ENCODE measurements at regions not wholly inside any gene's neighbourhood (a gene's known extent, or its start where the extent isn't known, plus 50 kb on each side); places are given as distances from the start of the nearest gene placed in this dataset.
A peak's percentile ranks its signal among the peaks of the same experiment; 100 is the strongest.

DNA sequence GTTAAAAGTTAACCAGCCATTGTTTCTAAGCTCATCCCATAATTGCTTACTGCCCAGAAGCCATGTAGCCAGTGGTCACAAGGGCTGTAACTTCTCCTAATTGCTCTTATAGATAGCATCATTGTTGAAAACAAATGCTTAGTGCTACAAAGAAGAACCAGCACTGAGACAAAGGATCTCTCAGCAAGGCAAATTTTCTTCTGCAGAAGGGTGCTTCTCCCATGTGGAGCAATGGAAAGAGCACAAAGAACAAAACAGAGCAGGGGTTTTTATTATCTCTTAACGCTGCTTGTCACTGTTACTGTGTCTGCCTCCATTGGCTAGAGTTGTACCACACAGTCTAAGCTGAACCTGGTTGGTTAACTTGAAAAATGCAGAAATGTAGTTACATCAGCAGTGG is 1036.8 kb downstream of the UQCRFS1 start:
- Histone ChIP-seq H3K4me1 (no peaks in the 10 kb centered on the region), H3K27ac (no peak overlapping the region), H3K9me3 (peaks cover 4% of the 10 kb centered on the region), H3K4me3 (no peak overlapping the region), H3K36me3 (no peaks in the 10 kb centered on the region), H3K27me3 (no peaks in the 10 kb centered on the region)
- no peak for DNase-seq (ENCODE audit: extremely low spot score in 2 of 2)
- TF ChIP-seq, protein P1, sequence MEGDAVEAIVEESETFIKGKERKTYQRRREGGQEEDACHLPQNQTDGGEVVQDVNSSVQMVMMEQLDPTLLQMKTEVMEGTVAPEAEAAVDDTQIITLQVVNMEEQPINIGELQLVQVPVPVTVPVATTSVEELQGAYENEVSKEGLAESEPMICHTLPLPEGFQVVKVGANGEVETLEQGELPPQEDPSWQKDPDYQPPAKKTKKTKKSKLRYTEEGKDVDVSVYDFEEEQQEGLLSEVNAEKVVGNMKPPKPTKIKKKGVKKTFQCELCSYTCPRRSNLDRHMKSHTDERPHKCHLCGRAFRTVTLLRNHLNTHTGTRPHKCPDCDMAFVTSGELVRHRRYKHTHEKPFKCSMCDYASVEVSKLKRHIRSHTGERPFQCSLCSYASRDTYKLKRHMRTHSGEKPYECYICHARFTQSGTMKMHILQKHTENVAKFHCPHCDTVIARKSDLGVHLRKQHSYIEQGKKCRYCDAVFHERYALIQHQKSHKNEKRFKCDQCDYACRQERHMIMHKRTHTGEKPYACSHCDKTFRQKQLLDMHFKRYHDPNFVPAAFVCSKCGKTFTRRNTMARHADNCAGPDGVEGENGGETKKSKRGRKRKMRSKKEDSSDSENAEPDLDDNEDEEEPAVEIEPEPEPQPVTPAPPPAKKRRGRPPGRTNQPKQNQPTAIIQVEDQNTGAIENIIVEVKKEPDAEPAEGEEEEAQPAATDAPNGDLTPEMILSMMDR (IDR thresholded peaks at IDR 0.05): no peak
- TF ChIP-seq POLR2A (IDR thresholded peaks at IDR 0.05) (no peak), POLR2AphosphoS5 (IDR thresholded peaks at IDR 0.05; ENCODE audit: insufficient read depth in 1 of 2, low read depth in 1 of 2) (no peak)
- intact Hi-C loops (cut with DNase I): no loop called here

GRCh38 chr19:28171983-28172382 is 1041.0 kb downstream of the UQCRFS1 start:
- peaks cover 4% of the 10 kb centered on the region for H3K9me3 ChIP-seq
- no peak overlapping the region for H3K27ac ChIP-seq
- intact Hi-C loops (cut with DNase I): no loop called here
- no peak for DNase-seq (ENCODE audit: extremely low spot score in 2 of 2)
- no peaks in the 10 kb centered on the region for H3K27me3 ChIP-seq
- H3K4me1 ChIP-seq: no peaks in the 10 kb centered on the region
- no peak for TF ChIP-seq POLR2AphosphoS5 (IDR thresholded peaks at IDR 0.05; ENCODE audit: insufficient read depth in 1 of 2, low read depth in 1 of 2)
- TF ChIP-seq POLR2A (IDR thresholded peaks at IDR 0.05): no peak
- TF ChIP-seq, protein P1 (IDR thresholded peaks at IDR 0.05): no peak
- H3K4me3 ChIP-seq: no peak overlapping the region
- no peaks in the 10 kb centered on the region for H3K36me3 ChIP-seq

- no peak for TF ChIP-seq POLR2A (IDR thresholded peaks at IDR 0.05)
- TF ChIP-seq POLR2AphosphoS5 (IDR thresholded peaks at IDR 0.05; ENCODE audit: insufficient read depth in 1 of 2, low read depth in 1 of 2): no peak
- TF ChIP-seq, protein P1 (IDR thresholded peaks at IDR 0.05): no peak
- intact Hi-C loops (cut with DNase I): no loop called here
- peak in 1 of 2 donors; percentile 69 for DNase-seq (ENCODE audit: extremely low spot score in 2 of 2)
- Histone ChIP-seq H3K27ac (no peak overlapping the region), H3K27me3 (no peaks in the 10 kb centered on the region), H3K4me3 (no peak overlapping the region), H3K4me1 (no peaks in the 10 kb centered on the region), H3K9me3 (no peaks in the 10 kb centered on the region), H3K36me3 (no peaks in the 10 kb centered on the region)
These were observed 1042.9 kb downstream of the UQCRFS1 start for GRCh38 chr19:28170066-28170465.

GRCh38 chr19:28169168-28169887 is 1043.6 kb downstream of the UQCRFS1 start:
- H3K4me3 ChIP-seq: no peak overlapping the region
- H3K27ac ChIP-seq: no peak overlapping the region
- H3K27me3 ChIP-seq: no peaks in the 10 kb centered on the region
- no peaks in the 10 kb centered on the region for H3K4me1 ChIP-seq
- H3K9me3 ChIP-seq: no peaks in the 10 kb centered on the region
- no peaks in the 10 kb centered on the region for H3K36me3 ChIP-seq
- DNase-seq (ENCODE audit: extremely low spot score in 2 of 2): peak in 1 of 2 donors; percentile 25
- TF ChIP-seq, protein P1 (IDR thresholded peaks at IDR 0.05): no peak
- TF ChIP-seq POLR2AphosphoS5 (IDR thresholded peaks at IDR 0.05; ENCODE audit: insufficient read depth in 1 of 2, low read depth in 1 of 2) (no peak), POLR2A (IDR thresholded peaks at IDR 0.05) (no peak)
- intact Hi-C loops (cut with DNase I): no loop called here

- Histone ChIP-seq H3K27me3 (no peaks in the 10 kb centered on the region), H3K4me1 (no peaks in the 10 kb centered on the region), H3K36me3 (no peaks in the 10 kb centered on the region), H3K9me3 (no peaks in the 10 kb centered on the region), H3K27ac (no peak overlapping the region), H3K4me3 (no peak overlapping the region)
- peak in 1 of 2 donors; percentile 42 for DNase-seq (ENCODE audit: extremely low spot score in 2 of 2)
- intact Hi-C loops (cut with DNase I): no loop called here
- TF ChIP-seq POLR2AphosphoS5 (IDR thresholded peaks at IDR 0.05; ENCODE audit: insufficient read depth in 1 of 2, low read depth in 1 of 2) (no peak), POLR2A (IDR thresholded peaks at IDR 0.05) (no peak)
- TF ChIP-seq, protein P1 (IDR thresholded peaks at IDR 0.05): no peak
These were observed 1044.4 kb downstream of the UQCRFS1 start for GRCh38 chr19:28168557-28168956.

Data from vagina (tissue), 2 donors.